ENCODE measurements at regions not wholly inside any gene's neighbourhood (a gene's known extent, or its start where the extent isn't known, plus 50 kb on each side); places are given as distances from the start of the nearest gene placed in this dataset.
"Not testable (repeated sequence)": the region's sequence is repeated elsewhere in the genome, so short reads cannot be mapped to it uniquely, and the experiment has no call there.

GRCh38 chr9:24824607-24825006 is 278.9 kb upstream of the IZUMO3 start:
- DNase-seq: no peak

- DNase-seq: no peak
Measured at GRCh38 chr9:24820196-24820595, 274.5 kb upstream of the IZUMO3 start.

DNA sequence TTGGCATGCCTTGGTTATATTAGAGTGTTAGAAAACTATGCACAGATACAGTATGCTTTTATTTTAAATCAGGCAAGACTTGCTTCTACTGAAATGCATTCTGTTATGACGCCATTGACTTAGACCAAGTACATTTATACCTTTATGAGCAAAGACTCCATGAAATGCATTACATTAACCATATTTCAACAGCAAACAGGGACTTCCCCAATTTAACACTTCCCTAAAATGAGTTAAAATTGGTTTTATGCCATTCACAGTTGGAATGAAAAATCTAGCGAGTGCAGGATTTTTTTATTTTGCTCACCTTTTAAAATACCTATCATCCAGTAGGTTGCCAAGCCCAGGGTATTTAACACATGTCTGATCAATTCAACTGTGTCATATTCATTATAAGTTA is 272.1 kb upstream of the IZUMO3 start:
- DNase-seq: no peak

GRCh38 chr9:24816006-24816405 is 270.3 kb upstream of the IZUMO3 start:
- DNase-seq: no peak

- no peak for DNase-seq
Measured at GRCh38 chr9:24801344-24801743, 255.6 kb upstream of the IZUMO3 start.

- DNase-seq: no peak
Measured at GRCh38 chr9:24793787-24794186, 248.1 kb upstream of the IZUMO3 start.

GRCh38 chr9:24776226-24776625 is 230.5 kb upstream of the IZUMO3 start:
- DNase-seq: no peak

GRCh38 chr9:24774199-24774598 is 228.5 kb upstream of the IZUMO3 start:
- not testable (repeated sequence) for DNase-seq

GRCh38 chr9:24766081-24766480 is 220.4 kb upstream of the IZUMO3 start:
- no peak for DNase-seq

- no peak for DNase-seq
Measured at GRCh38 chr9:24765025-24765756, 219.5 kb upstream of the IZUMO3 start.

DNA sequence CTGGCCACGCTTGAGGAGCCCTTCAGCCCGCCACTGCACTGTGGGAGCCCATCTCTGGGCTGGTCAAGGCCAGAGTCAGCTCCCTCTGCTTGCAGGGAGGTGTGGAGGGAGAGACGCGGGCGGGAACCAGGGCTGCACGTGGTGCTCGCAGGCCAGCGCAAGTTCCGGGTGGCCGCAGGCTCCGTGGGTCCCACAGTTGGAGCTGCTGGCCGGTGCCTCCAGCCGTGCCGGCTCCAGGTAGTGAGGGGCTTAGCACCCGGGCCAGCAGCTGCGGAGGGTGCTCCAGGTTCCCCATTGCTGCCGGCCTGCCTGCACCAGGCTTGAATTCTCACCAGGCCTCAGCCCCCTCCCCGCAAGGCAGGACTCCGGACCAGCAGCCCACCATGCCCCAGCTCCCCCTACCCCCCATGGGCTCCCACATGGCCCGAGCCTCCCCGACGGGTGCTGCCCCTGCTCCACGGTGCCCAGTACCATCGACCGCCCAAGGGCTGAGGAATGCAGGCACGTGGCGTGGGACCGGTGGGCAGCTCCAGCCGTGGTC is 192.8 kb upstream of the IZUMO3 start:
- no peak for DNase-seq

GRCh38 chr9:24731754-24732153 is 186.1 kb upstream of the IZUMO3 start:
- DNase-seq: no peak

- no peak for DNase-seq
Measured at GRCh38 chr9:24721621-24722020, 175.9 kb upstream of the IZUMO3 start.

DNA sequence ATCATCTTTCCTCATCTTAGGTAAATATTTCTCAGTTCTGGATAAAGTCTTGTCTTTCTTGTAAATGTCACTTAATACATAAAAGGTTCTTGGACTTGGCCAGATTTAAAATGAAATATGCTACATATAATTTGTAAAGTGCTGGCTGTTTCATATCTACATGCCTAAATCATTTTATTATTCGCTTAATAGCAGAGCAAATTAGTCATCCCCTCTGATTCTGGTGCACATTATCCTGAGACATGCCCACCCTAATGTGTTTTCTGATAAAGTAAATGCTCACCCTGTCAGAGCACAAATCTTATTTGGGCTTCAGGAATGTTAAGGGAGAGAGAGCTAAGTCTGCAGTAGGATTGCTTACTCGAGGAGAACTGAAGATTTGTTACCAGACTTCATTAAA is 166.5 kb upstream of the IZUMO3 start:
- DNase-seq: no peak

DNA sequence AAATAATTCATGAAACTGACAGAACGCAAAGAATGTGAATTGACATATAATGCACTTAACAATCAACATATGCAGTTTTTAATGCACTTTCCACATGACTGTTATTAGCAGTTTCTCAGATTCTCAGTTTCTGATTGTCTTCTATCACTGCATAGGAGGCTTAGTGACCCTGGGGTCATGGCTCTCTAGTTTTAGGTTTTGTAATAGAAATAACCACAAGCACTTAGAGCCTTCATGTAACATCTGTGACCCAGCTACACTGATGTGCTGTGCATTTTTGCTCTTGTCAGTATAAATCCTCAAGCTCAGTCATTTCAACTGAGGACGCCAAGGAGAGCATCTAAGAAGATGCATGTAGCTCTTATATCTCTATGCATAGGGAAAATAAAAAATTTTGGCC is 163.1 kb upstream of the IZUMO3 start:
- DNase-seq: no peak

DNA sequence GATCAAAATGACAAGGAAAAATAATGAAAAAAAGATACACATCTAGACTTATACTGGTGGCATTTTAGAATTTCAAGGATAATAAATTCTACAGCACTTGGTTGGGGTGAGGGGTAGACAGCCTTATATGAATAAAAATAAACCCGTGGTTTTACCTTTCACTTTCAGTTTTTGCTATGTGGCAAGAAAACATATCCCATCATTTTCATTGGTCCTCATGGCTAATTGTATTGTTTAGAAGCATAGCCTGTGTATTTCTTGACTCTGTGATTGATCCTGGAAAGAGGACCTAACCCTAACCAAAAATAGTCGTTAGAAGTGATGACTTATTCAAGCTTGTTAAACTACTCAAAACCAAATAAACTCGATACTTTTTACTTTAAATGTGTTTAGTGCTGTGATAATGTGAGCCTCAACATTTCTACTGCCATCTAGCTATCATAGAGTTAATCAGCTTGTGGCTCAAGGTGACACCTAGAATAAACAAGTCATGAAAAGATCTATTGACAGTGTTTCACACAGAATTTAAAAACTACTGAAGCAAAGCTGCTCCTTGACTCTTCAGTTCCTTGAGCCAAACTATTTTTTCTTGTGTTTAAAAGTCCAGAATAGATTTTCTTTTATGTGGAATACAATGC is 153.3 kb upstream of the IZUMO3 start:
- DNase-seq: no peak

DNA sequence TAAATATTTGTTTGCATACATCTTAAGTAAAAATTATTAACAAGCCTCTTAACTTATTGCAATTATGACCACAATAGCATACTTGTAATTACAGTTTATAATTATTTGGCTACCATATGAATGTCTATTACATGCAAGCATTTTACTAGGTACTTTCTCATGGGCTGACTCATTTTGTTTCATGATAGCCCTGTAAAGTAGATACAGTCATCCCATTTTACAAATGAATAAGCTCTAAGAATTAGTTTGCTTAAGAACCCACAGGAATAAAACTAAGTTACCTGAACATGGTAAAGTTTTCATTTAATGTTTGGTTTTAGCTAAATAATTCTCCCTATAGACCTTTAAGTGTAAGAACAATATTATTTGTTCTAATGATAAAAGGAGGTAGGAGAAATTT is 126.6 kb upstream of the IZUMO3 start:
- DNase-seq: no peak

- no peak for DNase-seq
Measured at GRCh38 chr9:24657387-24657786, 111.7 kb upstream of the IZUMO3 start.

- DNase-seq: no peak
Measured at GRCh38 chr9:24652181-24652580, 106.5 kb upstream of the IZUMO3 start.

DNA sequence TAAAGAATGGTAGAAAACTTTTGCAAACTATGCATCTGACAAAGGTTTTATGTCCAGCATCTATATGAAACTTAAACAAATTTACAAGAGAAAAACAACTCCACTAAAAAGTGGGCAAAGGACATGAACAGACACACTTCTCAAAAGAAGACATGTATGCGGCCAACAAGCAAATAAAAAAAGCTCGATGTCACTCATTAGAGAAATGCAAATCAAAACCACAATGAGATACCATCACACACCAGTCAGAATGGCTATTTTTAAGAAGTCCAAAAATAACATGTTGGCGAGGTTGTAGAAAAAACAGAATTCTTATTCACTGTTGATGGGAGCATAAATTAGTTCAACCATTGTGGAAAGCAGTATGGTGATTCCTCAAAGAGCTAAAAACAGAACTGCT is 83.1 kb upstream of the IZUMO3 start:
- DNase-seq: not testable (repeated sequence)

GRCh38 chr9:24625097-24625496 is 79.4 kb upstream of the IZUMO3 start:
- no peak for DNase-seq

GRCh38 chr9:24624481-24624880 is 78.8 kb upstream of the IZUMO3 start:
- no peak for DNase-seq

DNA sequence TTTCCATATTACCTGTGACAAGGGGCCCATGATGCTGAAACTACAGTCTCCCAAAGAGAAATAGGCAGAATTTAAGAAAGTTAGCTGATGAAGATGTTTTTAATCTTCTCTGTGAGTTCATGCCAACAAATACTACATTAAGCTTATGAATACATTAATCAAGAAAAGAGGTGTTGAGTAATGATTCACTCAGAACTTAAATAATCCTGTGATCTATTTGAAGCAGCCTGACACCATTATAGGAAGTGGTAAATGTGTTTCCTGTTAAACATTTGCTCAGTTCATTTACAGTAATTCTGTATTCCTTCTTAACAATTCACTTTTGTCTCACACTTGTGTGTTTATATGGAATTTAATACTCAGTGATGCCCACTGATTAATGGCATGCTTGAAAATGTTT is 75.0 kb upstream of the IZUMO3 start:
- no peak for DNase-seq

- no peak for DNase-seq
Measured at GRCh38 chr9:24616863-24617262, 71.2 kb upstream of the IZUMO3 start.

DNA sequence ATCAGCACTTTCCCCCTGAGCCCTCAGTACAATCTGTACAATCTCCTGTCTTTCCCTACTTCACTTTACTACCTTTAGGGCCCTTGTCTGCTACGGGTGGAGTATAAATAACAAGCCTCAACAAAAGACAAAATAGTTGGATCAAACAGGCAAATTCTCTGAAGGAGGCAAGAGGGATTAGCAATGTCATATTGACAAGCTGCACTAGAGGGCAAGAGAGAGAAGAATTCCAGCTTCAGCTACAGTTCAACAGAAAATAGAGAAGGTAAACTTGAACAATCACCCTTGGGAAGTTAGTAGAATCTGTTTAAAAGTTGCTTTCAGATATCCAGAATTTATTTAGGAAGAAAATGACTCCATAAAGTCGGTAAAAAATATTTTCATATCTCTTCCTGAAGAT is 68.4 kb upstream of the IZUMO3 start:
- DNase-seq: no peak
